Stimulated activated CD8-positive, alpha-beta memory T cell treated with anti-CD3 and anti-CD28 coated beads, Interleukin-15, amount 100 ng/mL, for 1 hour (primary cell): ENCODE measurements at regions not wholly inside any gene's neighbourhood (a gene's known extent, or its start where the extent isn't known, plus 50 kb on each side); places are given as distances from the start of the nearest gene placed in this dataset.
"Not testable (repeated sequence)": the region's sequence is repeated elsewhere in the genome, so short reads cannot be mapped to it uniquely, and the experiment has no call there.

ENCODE experiments used
- DNase-seq: peaks from one replicate; pipeline ENCODE4 v3.0.0-alpha.2; 2020; ENCODE audit warnings: low read depth

- DNase-seq = no peak
Observed at GRCh38 chr9:27818348-27818747, 245.1 kb upstream of the C9orf72 start.

- no peak for DNase-seq
Observed at GRCh38 chr9:27828908-27829307, 255.6 kb upstream of the C9orf72 start.

- DNase-seq = no peak
Observed at GRCh38 chr9:27829621-27830020, 256.3 kb upstream of the C9orf72 start.

GRCh38 chr9:27832108-27832507 lies 258.8 kb upstream of the C9orf72 start:
- DNase-seq = not testable (repeated sequence)

- DNase-seq = no peak
Observed at GRCh38 chr9:27835286-27835685, 262.0 kb upstream of the C9orf72 start.

- DNase-seq = no peak
Observed at GRCh38 chr9:27835746-27836145, 262.5 kb upstream of the C9orf72 start.

GRCh38 chr9:27836661-27837401 lies 263.6 kb upstream of the C9orf72 start:
- DNase-seq = no peak

- no peak for DNase-seq
Observed at GRCh38 chr9:27838876-27839275, 265.6 kb upstream of the C9orf72 start.

- not testable (repeated sequence) for DNase-seq
Observed at GRCh38 chr9:27839767-27840166, 266.5 kb upstream of the C9orf72 start.

GRCh38 chr9:27844797-27845196 lies 271.5 kb upstream of the C9orf72 start:
- DNase-seq = no peak

GRCh38 chr9:27847380-27847779 lies 274.1 kb upstream of the C9orf72 start:
- DNase-seq = no peak

- no peak for DNase-seq
Observed at GRCh38 chr9:27847818-27848217, 274.5 kb upstream of the C9orf72 start.

- DNase-seq = no peak
Observed at GRCh38 chr9:27848315-27848714, 275.0 kb upstream of the C9orf72 start.

- DNase-seq = no peak
Observed at GRCh38 chr9:27851858-27852257, 278.6 kb upstream of the C9orf72 start.

- no peak for DNase-seq
Observed at GRCh38 chr9:27853529-27853928, 280.2 kb upstream of the C9orf72 start.

GRCh38 chr9:27856054-27856453 lies 282.8 kb upstream of the C9orf72 start:
- DNase-seq = no peak

GRCh38 chr9:27856748-27857147 lies 283.5 kb upstream of the C9orf72 start:
- no peak for DNase-seq

GRCh38 chr9:27861887-27862286 lies 288.6 kb upstream of the C9orf72 start:
- DNase-seq = no peak

GRCh38 chr9:27864644-27865438 lies 291.6 kb upstream of the C9orf72 start:
- DNase-seq = no peak

- DNase-seq = no peak
Observed at GRCh38 chr9:27866741-27867140, 293.5 kb upstream of the C9orf72 start.

- DNase-seq = no peak
Observed at GRCh38 chr9:27870404-27870803, 297.1 kb upstream of the C9orf72 start.

GRCh38 chr9:27880156-27880555 lies 306.9 kb upstream of the C9orf72 start:
- no peak for DNase-seq

GRCh38 chr9:27880635-27881034 lies 307.4 kb upstream of the C9orf72 start:
- no peak for DNase-seq
